GM19328 (cell line): ENCODE measurements at regions not wholly inside any gene's neighbourhood (a gene's known extent, or its start where the extent isn't known, plus 50 kb on each side); places are given as distances from the start of the nearest gene placed in this dataset.

Source experiments
- ATAC-seq: cut with Tn5 transposase; IDR thresholded peaks from one replicate; pipeline ENCODE4 v1.9.1; 2021; ENCODE audit warnings: mild to moderate bottlenecking, moderate library complexity; ENCODE audit not compliant: unreplicated experiment

GRCh38 chr6:133748628-133749027, 140.3 kb upstream of the TCF21 start:
- ATAC-seq, result no peak

GRCh38 chr6:133749427-133749826, 139.5 kb upstream of the TCF21 start:
- ATAC-seq, result no peak

GRCh38 chr6:133752129-133752528, 136.8 kb upstream of the TCF21 start:
- ATAC-seq, result no peak

- no peak for ATAC-seq
These were observed 135.2 kb upstream of the TCF21 start for GRCh38 chr6:133753756-133754155.

- ATAC-seq, result no peak
These were observed 134.6 kb upstream of the TCF21 start for GRCh38 chr6:133754298-133754697.

- ATAC-seq, result no peak
These were observed 132.7 kb upstream of the TCF21 start for GRCh38 chr6:133756078-133756695.

- no peak for ATAC-seq
These were observed 131.6 kb upstream of the TCF21 start for GRCh38 chr6:133757335-133757734.

- ATAC-seq, result no peak
These were observed 130.0 kb upstream of the TCF21 start for GRCh38 chr6:133758815-133759335.

- ATAC-seq, result no peak
These were observed 129.4 kb upstream of the TCF21 start for GRCh38 chr6:133759524-133759923.

GRCh38 chr6:133761706-133762105, 127.2 kb upstream of the TCF21 start:
- no peak for ATAC-seq

GRCh38 chr6:133764008-133764753, 124.7 kb upstream of the TCF21 start:
- ATAC-seq, result no peak

GRCh38 chr6:133764754-133765208, 124.1 kb upstream of the TCF21 start:
- ATAC-seq, result no peak

- no peak for ATAC-seq
These were observed 121.4 kb upstream of the TCF21 start for GRCh38 chr6:133767357-133767970.

- ATAC-seq, result no peak
These were observed 120.1 kb upstream of the TCF21 start for GRCh38 chr6:133768656-133769295.

GRCh38 chr6:133769463-133769862, 119.5 kb upstream of the TCF21 start:
- ATAC-seq, result no peak

- no peak for ATAC-seq
These were observed 116.3 kb upstream of the TCF21 start for GRCh38 chr6:133772567-133772966.

GRCh38 chr6:133773776-133774175, 115.1 kb upstream of the TCF21 start:
- ATAC-seq, result no peak

GRCh38 chr6:133774356-133774755, 114.6 kb upstream of the TCF21 start:
- no peak for ATAC-seq

- no peak for ATAC-seq
These were observed 110.3 kb upstream of the TCF21 start for GRCh38 chr6:133778414-133779130.

- no peak for ATAC-seq
These were observed 108.8 kb upstream of the TCF21 start for GRCh38 chr6:133779916-133780695.
